NCI-H526 treated with DMSO at 0.1 percent for 48 hours (cell line): ENCODE measurements at regions not wholly inside any gene's neighbourhood (a gene's known extent, or its start where the extent isn't known, plus 50 kb on each side); places are given as distances from the start of the nearest gene placed in this dataset.

ENCODE experiments used
- DNase-seq: peaks from one replicate; lab custom pipeline; 2025; lab: John Stamatoyannopoulos, UW

DNA sequence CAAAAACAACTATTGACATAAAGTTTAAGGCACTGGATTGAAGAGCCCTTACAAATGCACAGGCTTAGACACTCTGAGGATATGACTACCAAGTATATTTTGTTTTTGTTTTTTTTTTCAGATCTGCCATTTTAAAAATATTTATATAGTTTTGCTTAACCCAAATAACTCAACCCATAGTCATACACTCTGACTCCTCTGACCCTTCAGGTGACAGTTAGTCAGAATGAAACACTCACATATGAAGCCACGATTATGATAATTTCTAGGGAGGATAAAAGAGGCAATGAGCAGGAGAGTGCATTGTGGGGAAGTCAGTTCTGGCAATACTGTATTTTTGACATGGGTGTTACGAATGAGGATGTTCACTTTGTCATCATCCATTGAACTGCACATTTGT lies 774.7 kb downstream of the MECOM start:
- DNase-seq, result no peak

DNA sequence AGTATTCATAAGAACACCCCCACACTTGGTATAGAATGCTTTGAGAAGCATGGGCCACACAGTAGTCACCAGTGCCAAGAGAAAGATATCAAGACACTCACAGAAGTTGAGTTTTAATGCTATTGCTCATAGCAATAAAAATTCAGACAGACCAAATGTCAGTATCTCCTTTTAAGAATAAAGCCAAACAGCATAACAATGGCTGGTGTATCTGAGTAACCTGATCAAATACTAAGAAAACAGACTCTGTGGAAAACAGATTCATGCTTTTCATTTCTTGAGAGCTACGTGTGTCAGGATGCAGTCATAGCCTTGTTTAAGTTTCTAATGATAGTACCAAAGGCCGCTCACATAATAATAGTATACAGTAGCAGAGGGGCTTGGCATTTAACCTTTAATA lies 778.5 kb downstream of the MECOM start:
- DNase-seq, result no peak

DNA sequence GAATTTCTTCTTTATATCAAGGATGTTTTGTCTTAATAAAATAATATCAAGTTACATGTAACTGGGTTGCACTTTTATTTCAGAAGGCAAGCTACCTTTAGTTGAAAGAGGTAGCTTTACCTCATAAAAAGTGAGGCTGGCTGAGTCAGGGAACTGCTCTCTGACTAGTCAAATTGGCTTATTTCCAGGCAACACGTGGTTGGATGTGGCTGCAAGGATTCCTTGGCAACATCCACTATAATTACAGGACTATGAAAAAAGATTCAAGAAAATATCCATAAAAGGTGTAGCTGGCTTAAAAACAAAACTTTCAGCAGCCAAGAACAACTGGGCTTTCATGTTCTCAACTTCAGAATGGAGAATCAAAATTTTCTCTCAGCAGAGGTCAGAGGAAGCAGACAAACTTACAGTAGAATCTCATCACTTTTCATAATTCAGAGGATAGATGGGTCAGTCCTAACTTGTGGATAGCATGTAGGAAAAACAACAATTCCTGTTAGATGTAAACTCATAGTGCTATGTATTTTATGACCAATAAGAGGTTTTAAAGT lies 779.1 kb downstream of the MECOM start:
- no peak for DNase-seq

DNA sequence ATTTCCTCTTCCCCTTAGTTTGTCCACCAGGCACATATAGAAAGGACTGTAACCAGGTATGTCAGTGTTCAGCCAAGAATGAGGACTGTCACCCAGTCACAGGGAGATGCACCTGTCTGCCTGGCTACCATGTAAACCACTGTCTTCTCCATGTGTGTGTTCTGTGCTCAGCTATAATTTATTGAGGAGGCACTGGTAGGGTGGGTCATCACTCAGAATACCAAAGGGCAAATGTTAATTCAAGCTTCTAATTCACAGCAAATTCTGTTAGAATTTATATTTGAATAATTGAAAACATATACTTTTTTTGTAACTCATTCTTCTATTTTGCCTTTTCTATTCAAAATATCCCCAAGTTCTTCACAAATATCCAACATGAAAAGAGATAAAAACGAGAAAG lies 780.4 kb downstream of the MECOM start:
- DNase-seq, result no peak

DNA sequence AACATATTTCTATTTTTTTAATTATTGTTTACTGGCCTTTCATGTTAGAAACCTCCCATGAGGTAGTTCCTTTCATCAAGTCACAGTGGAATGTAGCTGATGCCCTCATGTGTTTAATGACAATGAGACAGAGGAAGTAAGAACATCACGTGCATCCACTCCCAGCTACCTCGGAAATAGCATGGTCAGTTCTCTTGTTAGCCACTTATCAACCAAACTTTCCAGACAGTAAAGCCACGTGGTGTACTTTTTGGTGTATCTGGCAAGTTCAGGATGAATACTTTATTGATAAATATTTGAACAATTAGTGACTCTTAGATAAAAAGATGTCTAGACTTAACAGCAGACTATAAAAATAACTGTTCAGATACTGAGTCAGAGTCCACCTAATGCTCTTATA lies 781.7 kb downstream of the MECOM start:
- no peak for DNase-seq

DNA sequence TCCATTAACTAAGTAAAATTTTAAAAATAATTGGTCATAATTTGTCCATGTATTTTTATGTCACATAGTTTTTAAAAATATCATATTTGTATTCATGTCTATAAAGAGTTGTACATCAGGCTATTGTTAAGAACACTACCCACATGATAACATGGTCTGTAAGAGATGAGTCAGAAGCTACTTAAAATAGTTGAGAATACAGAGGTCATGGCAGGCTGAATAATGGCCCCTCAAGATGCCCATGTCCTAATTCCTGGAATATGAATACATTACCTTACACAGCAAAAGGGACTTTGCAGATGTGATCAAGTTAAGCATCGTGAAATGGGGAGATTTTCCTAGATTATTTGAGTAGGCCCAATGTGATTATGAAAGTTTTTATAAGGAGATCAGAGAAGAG lies 782.9 kb upstream of the GOLIM4 start:
- peak; percentile 25 for DNase-seq

DNA sequence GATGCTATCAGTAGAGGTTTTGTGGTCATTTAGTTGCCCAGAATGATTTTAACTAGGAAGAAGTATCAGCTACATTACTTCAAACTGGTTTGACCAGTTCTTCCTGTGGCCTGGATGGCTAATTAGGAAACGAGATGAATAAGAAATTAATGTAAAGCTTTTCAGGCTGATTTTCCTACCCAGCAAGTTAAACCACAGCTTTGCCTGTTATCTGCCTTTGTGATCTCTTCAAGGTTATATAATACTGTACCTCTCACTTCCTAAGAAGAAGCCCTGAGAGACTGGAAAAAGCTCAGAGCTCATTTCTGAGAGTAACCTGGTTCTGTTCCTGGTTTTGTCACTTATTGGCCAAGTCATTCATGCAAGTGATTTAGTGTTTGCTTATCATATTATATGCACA lies 782.2 kb upstream of the GOLIM4 start:
- peak; percentile 99 for DNase-seq

DNA sequence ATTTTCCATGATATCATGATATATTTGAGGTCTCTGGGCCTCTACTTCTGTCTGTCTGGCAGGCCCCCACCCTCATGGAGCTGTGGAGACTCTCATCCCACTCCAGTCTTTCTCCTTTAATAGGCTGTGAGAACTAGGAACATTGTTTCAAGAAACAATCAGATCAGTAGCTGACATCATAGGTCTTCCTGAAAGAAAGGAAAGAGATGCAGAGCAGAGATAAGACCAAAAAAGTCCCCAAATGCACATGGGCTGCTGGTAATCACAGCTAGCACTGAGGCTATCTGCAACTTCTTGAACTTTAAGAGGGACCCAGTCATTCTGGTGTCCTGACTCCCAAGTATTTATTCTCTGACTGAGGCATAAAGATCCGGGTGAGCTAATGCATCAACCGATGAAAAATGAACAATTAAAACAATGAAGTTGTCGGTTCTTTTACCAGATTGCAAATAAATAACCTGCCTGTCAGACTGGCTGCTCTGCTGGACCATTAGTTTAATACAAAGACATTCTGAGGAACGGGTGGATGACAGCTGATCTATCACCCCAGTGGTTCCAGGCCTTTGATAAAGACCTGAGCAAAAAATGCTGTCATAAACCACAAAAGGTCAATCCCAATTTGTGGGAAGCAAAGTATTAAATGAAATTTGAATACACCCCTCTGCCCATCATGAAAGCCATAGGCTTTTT lies 780.8 kb upstream of the GOLIM4 start:
- DNase-seq, result peak; percentile 60

DNA sequence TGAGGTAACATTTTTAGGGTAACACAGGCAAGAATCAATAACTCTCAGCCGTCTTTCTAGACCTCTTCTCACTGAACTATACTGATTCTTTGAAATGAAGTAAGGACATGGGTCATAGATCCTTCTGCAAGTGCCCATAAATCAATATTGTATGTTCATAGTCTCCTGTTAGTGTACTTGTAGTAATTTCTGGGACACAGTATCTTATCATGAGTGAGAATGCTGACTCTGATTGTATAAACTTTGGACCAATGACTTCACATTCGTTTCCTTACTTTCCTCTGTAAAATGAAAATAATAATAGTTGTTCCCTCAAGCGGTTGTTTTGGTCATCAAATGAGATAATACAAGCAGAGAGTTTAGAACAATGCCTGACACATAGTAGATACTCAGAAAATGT lies 777.1 kb upstream of the GOLIM4 start:
- no peak for DNase-seq

DNA sequence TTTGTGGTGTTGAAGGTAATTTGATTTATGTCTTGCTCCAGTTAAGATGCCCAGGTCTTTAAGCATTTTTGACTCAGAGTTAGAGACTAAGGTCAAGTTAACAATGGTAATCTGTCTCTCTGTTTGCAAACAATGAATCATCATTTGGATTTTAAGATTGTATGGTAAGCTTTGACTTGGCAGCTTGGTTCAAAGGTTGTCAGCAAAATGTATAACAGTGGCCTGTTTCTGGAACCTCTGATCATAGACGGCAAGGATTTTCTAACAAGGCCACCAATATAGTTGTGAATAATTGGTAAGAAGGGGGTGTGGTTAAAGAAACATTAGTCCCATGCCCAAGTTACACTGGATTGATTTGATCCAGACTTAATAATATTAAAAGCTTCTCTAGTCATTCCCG lies 775.2 kb upstream of the GOLIM4 start:
- DNase-seq, result no peak

DNA sequence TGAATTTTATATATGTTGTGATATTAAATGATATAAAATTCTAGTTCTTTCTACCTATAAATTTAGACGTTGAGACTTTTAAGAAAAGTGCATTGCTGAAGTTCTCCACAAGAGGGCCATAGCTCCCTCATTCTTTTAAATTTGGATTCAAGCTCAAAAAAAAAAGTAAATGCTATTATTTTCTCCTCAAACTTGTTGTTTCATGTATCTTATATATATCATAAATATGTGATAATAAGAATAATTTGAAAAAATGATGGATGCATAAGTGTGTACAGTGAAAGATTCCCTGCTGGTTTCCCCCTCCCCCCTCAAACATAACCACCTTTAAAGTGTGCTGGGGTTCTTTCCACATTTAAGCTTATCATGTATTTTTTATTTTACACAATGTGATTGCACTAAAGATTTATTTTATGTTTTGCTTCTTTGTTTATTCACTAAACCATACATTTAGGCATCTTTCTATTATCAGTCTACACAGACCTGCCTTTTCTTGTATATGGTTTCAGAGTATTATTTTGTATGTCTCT lies 769.4 kb upstream of the GOLIM4 start:
- no peak for DNase-seq

DNA sequence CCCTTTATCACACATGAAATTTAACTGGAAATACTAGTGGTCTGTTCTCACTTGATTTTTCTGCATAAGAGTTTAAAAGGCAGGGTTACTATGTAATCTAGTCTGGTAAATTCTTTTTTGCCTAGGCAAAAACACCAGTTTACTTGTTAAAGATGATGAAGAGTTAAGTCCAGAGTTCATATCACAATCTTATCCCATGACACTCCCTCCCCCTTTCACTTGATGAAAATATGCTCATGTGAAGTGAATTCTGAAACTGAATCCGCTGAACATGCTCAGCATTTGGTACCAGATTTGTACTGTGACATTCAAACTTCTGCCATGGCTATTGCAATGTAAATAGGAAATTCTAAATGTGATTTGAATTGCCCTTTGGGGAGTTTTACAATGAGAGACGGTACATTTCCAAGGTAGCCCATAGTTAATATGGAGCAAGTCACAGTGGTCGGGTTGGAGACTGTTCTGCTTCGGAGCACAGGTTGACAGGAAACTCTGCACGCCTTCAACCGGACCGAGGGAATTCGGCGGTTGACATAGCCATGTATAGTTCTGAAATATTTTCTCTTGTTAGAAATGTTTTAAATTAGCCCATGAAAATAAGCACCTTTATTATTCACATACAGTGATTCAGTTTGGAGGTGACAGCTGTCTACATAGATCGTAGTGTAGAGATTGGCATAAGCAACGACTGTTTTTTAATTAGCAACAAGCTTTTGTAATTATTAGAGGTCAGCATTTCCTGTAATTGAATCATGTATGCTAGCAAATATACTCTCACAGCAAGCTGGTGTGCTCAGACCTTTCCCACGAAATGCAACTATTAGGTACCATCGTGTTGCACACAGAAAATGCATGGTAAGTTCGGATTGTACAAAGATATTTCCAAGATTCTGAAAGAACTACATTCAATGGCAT lies 768.6 kb upstream of the GOLIM4 start:
- DNase-seq, result peak; percentile 38

DNA sequence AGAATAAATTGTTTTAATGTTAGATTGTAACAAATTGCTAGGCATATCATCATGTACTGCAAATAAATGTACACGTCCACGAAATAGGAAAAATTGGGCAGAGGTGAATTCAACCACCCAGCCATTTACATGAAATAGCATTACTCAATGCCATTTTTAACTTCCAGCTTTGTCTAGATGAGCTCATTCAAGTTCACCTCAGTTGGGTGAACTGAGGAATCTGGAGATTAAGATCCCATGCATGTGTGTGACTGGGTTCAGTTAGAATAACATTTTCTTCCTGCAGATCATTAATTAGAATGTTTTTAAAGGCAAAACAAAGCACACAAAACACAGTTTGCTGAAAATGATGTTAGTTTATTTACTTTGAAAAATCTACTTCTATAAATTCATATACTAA lies 767.8 kb upstream of the GOLIM4 start:
- DNase-seq, result no peak

DNA sequence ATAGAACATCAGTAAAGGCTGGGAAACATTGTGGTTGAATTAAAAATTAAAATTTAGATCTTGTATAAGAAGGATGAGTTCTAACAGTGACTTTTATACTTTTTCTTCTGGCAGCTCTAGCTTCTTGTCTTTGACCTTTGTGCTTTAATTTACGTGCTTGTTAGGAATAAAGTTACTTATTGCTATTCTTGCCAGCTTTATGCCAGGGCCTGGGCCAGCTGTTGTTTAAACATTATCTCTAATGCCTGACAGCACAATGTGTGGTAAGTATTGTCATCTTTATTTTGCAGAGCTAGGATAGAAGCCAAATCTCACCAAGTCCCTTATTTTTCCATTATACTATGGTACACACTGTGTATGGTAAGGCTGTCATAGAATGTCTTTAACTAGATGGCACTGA lies 766.7 kb upstream of the GOLIM4 start:
- DNase-seq, result no peak

DNA sequence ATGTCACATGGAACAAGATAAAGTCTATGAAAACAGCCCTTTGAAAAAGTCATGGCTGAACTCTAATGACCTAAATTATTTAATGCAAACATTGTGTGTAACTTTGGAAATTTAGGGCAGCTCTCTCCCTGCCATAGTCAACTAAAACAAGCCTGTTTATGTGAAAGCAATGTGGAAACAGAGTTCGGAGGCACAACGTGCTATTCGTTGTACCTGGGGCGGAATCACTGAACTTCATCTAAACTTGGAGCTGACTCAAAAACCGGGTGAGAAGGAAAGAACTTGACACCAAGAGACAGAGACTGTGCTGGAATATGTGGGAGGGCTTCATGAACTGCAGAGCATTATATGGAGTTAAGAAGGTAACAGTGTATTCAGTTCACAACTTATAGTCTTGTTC lies 764.9 kb upstream of the GOLIM4 start:
- DNase-seq, result no peak

DNA sequence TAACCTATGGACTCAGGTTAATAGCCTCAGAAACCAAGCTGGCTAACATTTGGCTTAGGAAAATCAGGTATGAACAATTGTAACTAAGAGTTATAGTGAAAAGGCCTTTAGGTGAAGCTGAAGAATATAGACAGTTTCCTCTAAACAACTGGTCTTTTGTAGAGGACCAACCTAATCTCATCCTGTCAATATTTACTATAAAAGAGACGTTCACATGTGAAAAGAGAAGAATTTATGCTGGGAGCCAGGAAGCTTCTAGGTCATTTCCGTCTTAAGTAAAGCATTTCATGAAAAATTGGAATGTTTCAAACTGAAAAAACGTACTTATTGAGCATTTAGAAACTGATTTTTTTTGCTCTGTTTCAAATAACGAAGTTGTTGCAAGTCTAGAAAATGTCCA lies 764.3 kb upstream of the GOLIM4 start:
- no peak for DNase-seq

DNA sequence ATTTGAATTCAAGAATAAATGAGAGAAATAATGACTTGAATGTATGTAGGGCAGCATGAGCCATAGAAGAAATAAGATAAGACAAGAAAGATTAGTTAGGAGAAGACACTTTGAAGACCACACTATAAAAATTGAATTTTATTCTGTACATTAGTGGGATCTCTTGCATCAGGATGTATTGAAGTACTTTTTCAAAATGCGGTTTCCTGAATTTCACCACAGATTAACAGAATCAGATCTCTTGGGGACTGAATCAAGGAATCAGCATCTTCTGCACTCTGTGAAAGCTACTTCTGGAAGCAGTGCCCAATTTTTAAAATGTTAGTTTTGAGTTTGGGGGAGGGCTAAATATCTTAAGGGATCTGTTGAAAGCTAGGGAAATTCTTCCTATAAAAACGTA lies 763.9 kb upstream of the GOLIM4 start:
- DNase-seq, result no peak

DNA sequence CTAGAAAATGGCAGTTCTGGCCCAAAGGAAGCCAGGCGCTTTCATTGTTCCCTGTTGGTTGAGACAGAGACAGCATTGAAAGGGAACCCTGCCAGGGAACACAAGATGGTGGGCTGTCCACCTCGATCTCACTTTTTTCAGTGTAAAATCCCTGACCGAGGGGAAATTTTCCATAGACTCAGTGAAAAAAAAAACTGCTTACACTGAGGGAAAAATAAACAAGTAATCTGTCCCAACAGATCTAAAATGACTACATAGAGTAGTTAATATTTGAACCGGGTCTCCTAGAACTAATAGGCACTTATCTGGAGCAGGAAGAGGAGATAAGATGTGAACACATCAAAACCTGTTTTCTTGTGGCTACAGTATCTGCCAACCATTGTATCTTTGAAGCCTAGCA lies 763.4 kb upstream of the GOLIM4 start:
- no peak for DNase-seq

DNA sequence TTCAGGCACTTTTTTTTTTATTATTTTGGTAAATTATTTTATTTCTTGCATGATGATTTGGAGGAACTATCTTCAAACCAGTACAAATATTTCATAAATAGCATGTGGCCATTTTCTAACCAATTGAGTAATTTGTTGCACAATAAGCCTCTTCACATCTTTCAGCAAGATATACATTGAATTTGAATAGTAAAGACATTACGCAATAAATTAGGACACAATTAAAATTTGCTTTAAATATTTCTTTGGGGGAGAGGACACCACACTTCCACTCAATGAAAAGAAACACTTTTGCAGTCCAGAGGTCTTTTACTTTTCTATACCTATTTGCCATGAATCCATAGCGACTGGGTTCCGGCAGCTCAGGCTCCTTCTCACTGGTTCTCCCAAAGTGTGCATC lies 762.6 kb upstream of the GOLIM4 start:
- no peak for DNase-seq

DNA sequence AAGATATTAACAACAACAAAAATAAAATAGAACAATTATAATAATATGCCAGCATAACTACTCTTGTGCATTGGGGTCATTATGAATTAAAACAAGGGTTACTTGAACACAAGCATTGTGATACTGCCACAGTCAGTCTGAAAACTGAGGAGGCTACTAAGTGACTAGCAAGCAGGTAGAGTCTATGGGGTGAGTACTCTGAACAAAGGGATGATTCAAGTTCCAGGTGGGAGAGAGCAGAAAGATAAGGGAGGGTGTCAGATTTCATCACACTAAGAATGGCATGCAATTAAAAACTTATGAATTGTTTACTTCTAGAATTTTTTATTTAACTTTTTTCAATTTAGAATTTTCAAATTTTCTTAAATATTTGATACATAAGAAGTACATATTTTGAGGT lies 754.4 kb upstream of the GOLIM4 start:
- DNase-seq, result peak; percentile 13

DNA sequence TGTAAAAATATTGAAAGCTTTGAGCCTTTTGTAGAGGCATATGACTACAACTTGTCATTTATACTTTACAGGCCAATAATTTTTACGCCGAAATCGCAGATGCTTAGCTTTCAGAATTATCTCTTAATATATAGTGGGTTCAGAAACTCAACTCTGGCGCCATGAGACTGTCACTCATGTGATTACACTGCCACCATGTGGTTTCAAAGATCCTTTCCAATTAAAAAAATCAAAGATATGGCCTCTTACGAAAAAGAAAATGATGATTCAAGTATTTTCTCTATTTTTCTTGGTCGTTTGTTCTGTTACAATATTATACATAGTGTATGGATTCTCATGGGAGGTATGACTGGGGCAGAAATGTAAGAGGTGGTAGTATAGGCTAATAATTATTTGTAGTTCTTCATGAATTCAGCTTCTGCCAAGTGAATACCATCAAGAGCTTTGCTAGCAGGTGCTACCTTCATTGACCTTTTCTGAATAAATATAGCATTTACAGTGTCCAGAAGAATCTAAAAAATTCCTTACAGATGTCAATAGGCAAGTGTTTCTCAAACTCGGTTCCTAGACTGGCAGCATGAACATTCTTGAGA lies 751.7 kb upstream of the GOLIM4 start:
- DNase-seq, result peak; percentile 20

DNA sequence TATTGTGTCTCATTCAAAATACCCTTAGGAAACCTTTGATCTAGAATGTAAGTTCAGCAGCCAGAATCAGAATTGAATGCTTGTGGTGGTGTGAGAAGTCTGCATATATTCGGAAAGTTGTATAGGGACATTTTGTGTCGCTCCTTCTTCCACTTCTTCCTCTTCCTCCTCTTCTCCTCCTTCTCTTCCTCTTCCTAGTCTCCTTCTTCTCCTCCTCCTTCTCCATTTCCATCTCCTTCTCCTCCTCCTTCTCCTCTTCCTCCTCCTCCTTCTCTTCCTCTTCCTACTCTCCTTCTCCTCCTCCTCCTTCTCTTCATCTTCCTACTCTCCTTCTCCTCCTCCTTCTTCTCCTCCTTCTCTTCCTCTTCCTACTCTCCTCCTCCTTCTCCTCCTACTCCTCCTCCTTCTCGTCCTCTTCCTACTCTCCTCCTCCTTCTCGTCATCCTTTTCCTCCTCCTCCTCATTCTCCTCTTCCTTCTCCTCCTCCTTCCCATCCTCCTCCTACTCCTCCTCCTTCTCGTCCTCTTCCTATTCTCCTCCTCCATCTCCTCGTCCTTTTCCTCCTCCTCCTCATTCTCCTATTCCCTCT lies 749.3 kb upstream of the GOLIM4 start:
- no peak for DNase-seq
